ENCODE measurements at regions not wholly inside any gene's neighbourhood (a gene's known extent, or its start where the extent isn't known, plus 50 kb on each side); places are given as distances from the start of the nearest gene placed in this dataset.

DNA sequence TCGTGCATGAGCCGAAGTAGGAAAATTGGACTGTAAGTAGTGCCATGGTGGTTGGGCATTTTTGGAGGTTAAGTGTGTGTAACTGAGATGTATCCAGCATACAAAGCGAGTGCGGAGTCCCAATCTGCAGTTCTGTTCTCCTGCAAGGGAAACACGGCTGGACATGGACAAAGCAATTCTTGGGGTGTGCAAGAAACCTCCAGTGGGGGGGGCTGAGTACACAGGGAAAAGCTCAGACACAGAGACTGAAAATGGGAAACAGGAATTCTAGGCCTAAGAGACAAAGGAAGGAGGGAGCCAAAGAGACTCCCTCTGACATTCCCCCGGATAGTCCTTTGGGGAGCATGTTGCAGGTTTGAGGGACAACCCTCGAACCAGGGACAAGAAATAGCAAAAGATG lies 83.2 kb upstream of the PLSCR4 start:
- H3K27ac ChIP-seq, result no peak overlapping the region
- TF ChIP-seq, protein P1, sequence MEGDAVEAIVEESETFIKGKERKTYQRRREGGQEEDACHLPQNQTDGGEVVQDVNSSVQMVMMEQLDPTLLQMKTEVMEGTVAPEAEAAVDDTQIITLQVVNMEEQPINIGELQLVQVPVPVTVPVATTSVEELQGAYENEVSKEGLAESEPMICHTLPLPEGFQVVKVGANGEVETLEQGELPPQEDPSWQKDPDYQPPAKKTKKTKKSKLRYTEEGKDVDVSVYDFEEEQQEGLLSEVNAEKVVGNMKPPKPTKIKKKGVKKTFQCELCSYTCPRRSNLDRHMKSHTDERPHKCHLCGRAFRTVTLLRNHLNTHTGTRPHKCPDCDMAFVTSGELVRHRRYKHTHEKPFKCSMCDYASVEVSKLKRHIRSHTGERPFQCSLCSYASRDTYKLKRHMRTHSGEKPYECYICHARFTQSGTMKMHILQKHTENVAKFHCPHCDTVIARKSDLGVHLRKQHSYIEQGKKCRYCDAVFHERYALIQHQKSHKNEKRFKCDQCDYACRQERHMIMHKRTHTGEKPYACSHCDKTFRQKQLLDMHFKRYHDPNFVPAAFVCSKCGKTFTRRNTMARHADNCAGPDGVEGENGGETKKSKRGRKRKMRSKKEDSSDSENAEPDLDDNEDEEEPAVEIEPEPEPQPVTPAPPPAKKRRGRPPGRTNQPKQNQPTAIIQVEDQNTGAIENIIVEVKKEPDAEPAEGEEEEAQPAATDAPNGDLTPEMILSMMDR (conservative IDR thresholded peaks at IDR 0.05), result no peak; the same call in 1 of the 2 replicates
- no peak for TF ChIP-seq ZFX (IDR thresholded peaks at IDR 0.05)

DNA sequence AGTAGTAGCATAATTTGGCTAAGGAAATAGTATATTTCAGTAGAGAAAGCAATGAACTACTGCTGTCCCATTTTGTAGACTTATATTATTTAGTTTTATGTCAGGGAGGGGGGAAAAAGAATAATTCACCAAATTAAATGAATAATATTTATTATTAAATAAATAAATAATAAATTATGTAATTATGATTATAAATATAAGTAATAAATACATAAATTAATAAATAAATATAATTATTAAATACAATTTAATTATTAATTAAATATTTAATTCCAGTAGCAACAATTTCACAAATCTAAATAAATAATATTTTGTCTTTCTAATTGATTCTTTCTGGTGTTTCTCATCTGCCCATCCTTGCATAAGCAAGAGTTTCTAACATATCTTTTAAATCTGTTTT lies 81.1 kb upstream of the PLSCR4 start:
- H3K27ac ChIP-seq, result no peak overlapping the region
- TF ChIP-seq, protein P1 (conservative IDR thresholded peaks at IDR 0.05), result no peak
- TF ChIP-seq ZFX (IDR thresholded peaks at IDR 0.05), result no peak

DNA sequence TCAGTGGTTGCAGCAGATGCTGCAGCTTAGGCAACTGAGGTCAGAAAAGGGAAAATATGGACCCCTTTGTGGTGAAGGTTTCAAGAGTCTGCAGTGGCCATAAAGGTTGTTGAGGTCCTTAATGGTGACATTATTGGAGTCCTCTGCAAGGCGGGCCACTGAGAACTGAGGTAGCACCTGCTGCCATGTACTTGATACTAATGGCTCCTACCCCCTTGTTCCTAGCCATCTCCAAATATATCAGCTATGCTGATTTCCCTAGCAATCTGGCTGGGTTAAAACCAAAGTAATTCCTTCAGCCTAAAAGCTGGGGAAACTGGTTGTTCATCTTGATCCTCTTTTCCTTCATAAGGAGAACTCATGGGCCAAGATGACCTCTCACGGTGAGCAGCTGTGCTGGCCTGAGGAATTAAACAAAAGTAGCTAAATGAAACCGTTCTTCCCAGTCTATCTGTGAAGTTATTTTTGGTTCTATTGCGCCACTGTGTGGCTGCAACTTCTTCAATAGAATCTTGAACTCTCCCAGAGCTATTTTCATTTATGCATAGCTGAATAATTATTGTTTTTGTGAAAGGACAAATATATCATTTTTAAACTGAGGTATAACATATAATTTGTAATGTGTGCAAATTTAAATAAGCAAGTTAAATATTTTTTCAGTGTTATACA lies 76.1 kb upstream of the PLSCR4 start:
- no peak overlapping the region for H3K27ac ChIP-seq
- no peak for TF ChIP-seq ZFX (IDR thresholded peaks at IDR 0.05)
- TF ChIP-seq, protein P1 (conservative IDR thresholded peaks at IDR 0.05), result peak; percentile 51

DNA sequence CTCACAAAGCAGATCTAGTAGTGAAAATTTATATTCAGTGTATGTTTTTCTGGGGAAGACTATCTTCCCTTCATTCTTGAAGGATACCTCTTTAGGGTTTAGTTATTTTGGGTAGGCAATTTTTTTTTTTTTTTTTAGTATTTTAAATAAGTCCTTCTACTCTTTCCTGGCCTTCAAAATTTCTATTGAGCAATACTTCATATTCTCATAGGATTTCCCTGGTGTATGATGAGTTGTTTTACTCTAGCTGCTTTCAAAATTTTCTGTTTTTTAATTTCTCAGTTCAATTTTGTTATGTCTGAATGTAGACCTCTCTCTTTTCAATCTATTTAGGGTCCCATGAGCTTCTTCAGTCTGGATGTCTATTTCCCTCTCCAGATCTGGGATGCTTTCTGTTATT lies 74.3 kb upstream of the PLSCR4 start:
- TF ChIP-seq, protein P1 (conservative IDR thresholded peaks at IDR 0.05), result no peak
- no peak for TF ChIP-seq ZFX (IDR thresholded peaks at IDR 0.05)

DNA sequence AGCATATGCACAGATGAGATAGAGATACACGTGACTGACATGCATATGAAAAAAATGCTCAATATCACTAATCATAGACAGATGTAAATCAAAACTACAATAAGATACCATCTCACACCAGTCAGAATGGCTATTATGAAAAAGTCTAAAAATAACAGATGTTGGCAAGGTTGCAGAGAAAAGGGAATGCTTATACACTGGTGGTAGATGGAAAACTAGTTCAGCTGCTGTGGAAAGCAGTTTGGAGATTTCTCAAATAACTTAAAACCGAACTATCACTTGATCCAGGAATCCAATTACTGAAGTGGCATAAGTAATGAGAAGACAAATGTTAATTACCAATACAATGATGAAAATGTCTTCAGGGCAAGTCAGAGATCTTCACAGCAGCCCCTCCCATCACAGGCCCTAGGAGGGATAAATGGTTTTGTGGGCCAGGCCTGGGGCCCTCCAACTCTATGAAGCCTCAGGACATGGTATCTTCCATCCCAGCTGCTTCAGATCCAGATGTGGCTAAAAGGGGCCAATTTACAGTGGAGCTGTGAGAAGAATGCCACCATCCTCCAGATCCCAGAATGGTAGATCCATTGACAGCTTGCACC lies 71.4 kb upstream of the PLSCR4 start:
- TF ChIP-seq, protein P1 (conservative IDR thresholded peaks at IDR 0.05), result no peak
- no peak for TF ChIP-seq ZFX (IDR thresholded peaks at IDR 0.05)

More for the DNA sequence above, 74.3 kb upstream of the PLSCR4 start:
- no peak overlapping the region for H3K27ac ChIP-seq

DNA sequence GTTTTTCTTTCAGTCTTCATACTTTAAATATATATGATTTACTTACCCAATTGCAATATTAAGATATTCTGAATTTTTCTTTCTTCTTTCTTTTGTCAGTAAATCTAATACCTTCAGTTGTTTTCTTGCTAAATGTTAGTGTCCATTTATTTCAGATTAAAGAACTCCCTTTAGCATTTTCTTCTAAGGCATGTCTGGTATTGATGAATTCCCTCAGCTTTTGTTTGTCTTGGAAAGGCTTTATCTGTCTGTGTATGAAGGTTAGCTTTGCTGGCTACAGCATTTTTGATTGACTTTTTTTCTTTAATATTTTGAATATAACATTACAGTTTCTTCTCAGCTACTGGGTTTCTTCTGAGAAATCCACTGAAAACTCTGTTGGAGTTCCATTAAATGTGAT lies 64.0 kb upstream of the PLSCR4 start:
- TF ChIP-seq, protein P1 (conservative IDR thresholded peaks at IDR 0.05), result no peak
- TF ChIP-seq ZFX (IDR thresholded peaks at IDR 0.05), result no peak
- H3K27ac ChIP-seq, result no peak overlapping the region

More for the DNA sequence above, 71.4 kb upstream of the PLSCR4 start:
- no peak overlapping the region for H3K27ac ChIP-seq

DNA sequence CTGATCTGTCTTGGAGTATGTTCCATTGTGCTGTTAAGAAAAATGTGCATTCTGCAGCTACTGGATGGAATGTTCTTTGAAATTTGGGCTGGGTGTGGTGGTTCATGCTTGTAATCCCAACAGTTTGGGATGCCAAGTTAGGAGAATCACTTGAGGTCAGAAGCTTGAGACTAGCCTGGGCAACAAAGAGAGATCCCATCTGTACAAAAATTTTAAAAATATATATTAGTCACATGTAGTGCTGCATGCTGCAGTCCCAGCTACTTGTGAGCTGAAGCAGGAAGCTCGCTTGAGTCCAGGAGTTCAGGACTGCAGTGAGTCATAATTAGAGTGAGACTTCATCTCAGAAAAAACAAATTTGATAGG lies 62.8 kb upstream of the PLSCR4 start:
- no peak overlapping the region for H3K27ac ChIP-seq
- no peak for TF ChIP-seq ZFX (IDR thresholded peaks at IDR 0.05)
- TF ChIP-seq, protein P1 (conservative IDR thresholded peaks at IDR 0.05), result no peak

Measured in C4-2B (cell line).